H1 (cell line): ENCODE measurements at regions not wholly inside any gene's neighbourhood (a gene's known extent, or its start where the extent isn't known, plus 50 kb on each side); places are given as distances from the start of the nearest gene placed in this dataset.

Experiments
- POLR2A ChIP-seq, 2 experiments: IDR thresholded peaks; 1 replicate in 1 of 2; 2 replicates in 1 of 2; pipeline ENCODE4 v1.6.1; 2011; ENCODE audit warnings: low read depth in 2 of 2, low read length in 2 of 2, mild to moderate bottlenecking in 2 of 2; ENCODE audit errors: control extremely low read depth in 1 of 2
- RAD21 ChIP-seq, 2 experiments: IDR thresholded peaks in 1 of 2; conservative IDR thresholded peaks in 1 of 2; 2 replicates each; pipeline ENCODE4 v1.6.1; 2011; ENCODE audit warnings: low read depth in 2 of 2, low read length in 2 of 2, improper control_type of control experiment in 1 of 2, inconsistent platforms in 1 of 2, mild to moderate bottlenecking in 1 of 2, moderate library complexity in 1 of 2
- SAP30 ChIP-seq: fragments of 300-600 bp; sonication (generic); IDR thresholded peaks from 2 replicates; pipeline ENCODE4 v1.7.1; 2012; ENCODE audit warnings: low read length, moderate library complexity, mild to moderate bottlenecking, inconsistent platforms; ENCODE audit not compliant: insufficient read depth, insufficient replicate concordance

- no peak for TF ChIP-seq RAD21 (IDR thresholded peaks at IDR 0.05 in 1 of 2, conservative IDR thresholded peaks at IDR 0.05 in 1 of 2; ENCODE audit: low read depth in 2 of 2, low read length in 2 of 2)
- no peak for TF ChIP-seq POLR2A (IDR thresholded peaks at IDR 0.05; ENCODE audit: control extremely low read depth in 1 of 2, low read depth in 2 of 2, low read length in 2 of 2)
- TF ChIP-seq SAP30 = no peak
Observed at GRCh38 chr1:38336961-38337360, 290.4 kb upstream of the POU3F1 start (continued).
